ENCODE measurements at regions not wholly inside any gene's neighbourhood (a gene's known extent, or its start where the extent isn't known, plus 50 kb on each side); places are given as distances from the start of the nearest gene placed in this dataset.

GRCh38 chr10:10629512-10629911 is 388.2 kb upstream of the CELF2 start:
- Mint-ChIP-seq H3K4me1 (ENCODE audit: low read depth) (no peaks in the 10 kb centered on the region), H3K36me3 (ENCODE audit: low read depth) (no peaks in the 10 kb centered on the region), H3K27me3 (peaks cover 3% of the 10 kb centered on the region), H3K27ac (no peak overlapping the region), H3K9me3 (no peaks in the 10 kb centered on the region), H3K4me3 (no peak overlapping the region)
- intact Hi-C loops (cut with micrococcal nuclease) = no loop called here
- ATAC-seq = no peak
- TF ChIP-seq CTCF (IDR thresholded peaks at IDR 0.05) = no peak
- ChIA-PET POLR2A (no interaction called here), CTCF (no interaction called here)
- DNase-seq = no peak

DNA sequence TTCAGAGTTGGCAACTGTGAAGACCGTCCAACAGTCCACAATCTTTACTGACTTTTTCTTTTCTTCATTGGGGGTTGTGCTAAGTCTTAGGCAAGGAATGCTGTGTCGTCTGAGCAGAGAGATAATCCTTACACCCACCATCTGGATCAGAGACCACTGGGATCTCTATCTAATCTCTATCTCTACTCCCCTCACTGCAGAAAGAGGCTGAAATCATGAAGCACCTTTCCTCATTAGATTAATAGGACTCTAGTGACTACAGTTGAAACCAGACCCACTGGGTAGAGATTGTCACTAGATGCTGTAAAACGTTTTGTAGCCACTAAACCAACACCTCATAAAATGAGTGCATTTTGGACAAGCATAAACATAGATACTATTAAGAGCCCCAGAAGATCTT is 387.4 kb upstream of the CELF2 start:
- CTCF ChIA-PET = no interaction called here

GRCh38 chr10:10630782-10631181 is 386.9 kb upstream of the CELF2 start:
- intact Hi-C loops (cut with micrococcal nuclease) = no loop called here
- Mint-ChIP-seq H3K4me1 (ENCODE audit: low read depth) (no peaks in the 10 kb centered on the region), H3K9me3 (no peaks in the 10 kb centered on the region), H3K36me3 (ENCODE audit: low read depth) (no peaks in the 10 kb centered on the region), H3K27me3 (peaks cover 7% of the 10 kb centered on the region), H3K4me3 (no peak overlapping the region), H3K27ac (no peak overlapping the region)
- TF ChIP-seq CTCF (IDR thresholded peaks at IDR 0.05) = no peak
- ATAC-seq (no peak), DNase-seq (no peak)
- ChIA-PET POLR2A (no interaction called here), CTCF (no interaction called here)

More for the DNA sequence above, 387.4 kb upstream of the CELF2 start:
- TF ChIP-seq CTCF (IDR thresholded peaks at IDR 0.05) = no peak
- peaks cover 4% of the 10 kb centered on the region for H3K27me3 Mint-ChIP-seq
- H3K4me1 Mint-ChIP-seq (ENCODE audit: low read depth) = no peaks in the 10 kb centered on the region
- intact Hi-C loops (cut with micrococcal nuclease) = no loop called here
- POLR2A ChIA-PET = no interaction called here
- no peaks in the 10 kb centered on the region for H3K36me3 Mint-ChIP-seq (ENCODE audit: low read depth)
- no peak overlapping the region for H3K4me3 Mint-ChIP-seq
- ATAC-seq = no peak
- H3K27ac Mint-ChIP-seq = no peak overlapping the region
- no peak for DNase-seq
- H3K9me3 Mint-ChIP-seq = no peaks in the 10 kb centered on the region

- CTCF ChIA-PET = no interaction called here
- DNase-seq (no peak), ATAC-seq (no peak)
- H3K27me3 Mint-ChIP-seq = peaks cover 7% of the 10 kb centered on the region
- no peaks in the 10 kb centered on the region for H3K36me3 Mint-ChIP-seq (ENCODE audit: low read depth)
- intact Hi-C loops (cut with micrococcal nuclease) = no loop called here
- TF ChIP-seq CTCF (IDR thresholded peaks at IDR 0.05) = no peak
- no peaks in the 10 kb centered on the region for H3K9me3 Mint-ChIP-seq
- H3K27ac Mint-ChIP-seq = no peak overlapping the region
- POLR2A ChIA-PET = no interaction called here
- H3K4me1 Mint-ChIP-seq (ENCODE audit: low read depth) = no peaks in the 10 kb centered on the region
- H3K4me3 Mint-ChIP-seq = no peak overlapping the region
Observed at GRCh38 chr10:10642189-10642588, 375.5 kb upstream of the CELF2 start.

- DNase-seq (no peak), ATAC-seq (no peak)
- intact Hi-C loops (cut with micrococcal nuclease) = no loop called here
- H3K4me1 Mint-ChIP-seq (ENCODE audit: low read depth) = no peaks in the 10 kb centered on the region
- peaks cover 7% of the 10 kb centered on the region for H3K27me3 Mint-ChIP-seq
- no peak overlapping the region for H3K27ac Mint-ChIP-seq
- no peak overlapping the region for H3K4me3 Mint-ChIP-seq
- no peak for TF ChIP-seq CTCF (IDR thresholded peaks at IDR 0.05)
- POLR2A ChIA-PET = no interaction called here
- no peaks in the 10 kb centered on the region for H3K36me3 Mint-ChIP-seq (ENCODE audit: low read depth)
- CTCF ChIA-PET = no interaction called here
- no peaks in the 10 kb centered on the region for H3K9me3 Mint-ChIP-seq
Observed at GRCh38 chr10:10642751-10643150, 374.9 kb upstream of the CELF2 start.

Measured in activated CD8-positive, alpha-beta T cell treated with anti-CD3 and anti-CD28 coated beads for 36 hours (primary cell).